SK-N-SH (cell line): ENCODE measurements at regions not wholly inside any gene's neighbourhood (a gene's known extent, or its start where the extent isn't known, plus 50 kb on each side); places are given as distances from the start of the nearest gene placed in this dataset.

Source experiments
- CTCF ChIP-seq: fragments of 200-600 bp; sonication (generic); IDR thresholded peaks from 2 replicates; pipeline ENCODE4 v1.6.1; 2017; ENCODE audit warnings: antibody characterized with exemption, mild to moderate bottlenecking, moderate library complexity
- EP300 ChIP-seq, 2 experiments: IDR thresholded peaks; 2 replicates each; pipeline versions ENCODE4 v1.4.0 to v1.6.1; 2012; ENCODE audit warnings: borderline replicate concordance in 1 of 2, low read depth in 1 of 2, low read length in 1 of 2
- GABPA ChIP-seq: IDR thresholded peaks from 2 replicates; pipeline ENCODE4 v1.4.0; 2012; ENCODE audit warnings: low read depth, mild to moderate bottlenecking
- IRF3 ChIP-seq: fragments of 150-350 bp; IDR thresholded peaks from 2 replicates; pipeline ENCODE4 v1.6.1; 2016; ENCODE audit warnings: mild to moderate bottlenecking, low read depth, low read length
- MAX ChIP-seq: IDR thresholded peaks from 2 replicates; pipeline ENCODE4 v1.4.0; 2012; ENCODE audit warnings: low read depth
- POLR2AphosphoS5 ChIP-seq: IDR thresholded peaks from 2 replicates; pipeline ENCODE4 v1.6.1; 2012; ENCODE audit warnings: low read depth, low read length
- RAD21 ChIP-seq: IDR thresholded peaks from 2 replicates; pipeline ENCODE4 v1.6.1; 2012; ENCODE audit warnings: mild to moderate bottlenecking, low read length

GRCh38 chr12:22893878-22894277, 268.9 kb downstream of the ETNK1 start:
- no peak for TF ChIP-seq EP300 (IDR thresholded peaks at IDR 0.05; ENCODE audit: borderline replicate concordance in 1 of 2, low read depth in 1 of 2, low read length in 1 of 2)
- TF ChIP-seq MAX: no peak
- TF ChIP-seq CTCF: no peak
- TF ChIP-seq GABPA: no peak
- no peak for TF ChIP-seq POLR2AphosphoS5
- TF ChIP-seq RAD21: no peak
- TF ChIP-seq IRF3: no peak
